Thoracic aorta (tissue), 2 donors: ENCODE measurements at regions not wholly inside any gene's neighbourhood (a gene's known extent, or its start where the extent isn't known, plus 50 kb on each side); places are given as distances from the start of the nearest gene placed in this dataset.

Experiments used
- ATAC-seq: fragments of 150-250 bp; one replicate; pipeline ENCODE4 v1.8.0; 2017; ENCODE audit warnings: low read depth; ENCODE audit not compliant: insufficient number of reproducible peaks, low FRiP score
- DNase-seq: peaks from one replicate; pipeline ENCODE4 v3.0.0-alpha.2; 2020; ENCODE audit warnings: low spot score
- H3K27ac ChIP-seq, 2 donors: fragments of 200-600 bp; sonication (generic); 1 replicate in 1 of 2; 2 replicates in 1 of 2; pipeline ENCODE4 v1.5.1; 2016; ENCODE audit warnings: mild to moderate bottlenecking in 2 of 2, moderate library complexity in 2 of 2
- H3K27me3 ChIP-seq: fragments of 200-600 bp; sonication (generic); replicated peaks from 2 replicates; pipeline ENCODE4 v1.6.0; 2016; ENCODE audit warnings: mild to moderate bottlenecking; ENCODE audit not compliant: insufficient read depth
- H3K36me3 ChIP-seq: fragments of 200-600 bp; sonication (generic); one replicate; pipeline ENCODE4 v1.5.1; 2016
- H3K4me1 ChIP-seq, 2 donors: fragments of 200-600 bp; sonication (generic); 1 replicate in 1 of 2; 2 replicates in 1 of 2; pipeline versions ENCODE4 v1.5.1 to v1.6.0; 2016; ENCODE audit warnings: low read depth in 2 of 2, mild to moderate bottlenecking in 1 of 2; ENCODE audit not compliant: control insufficient read depth in 1 of 2
- H3K4me3 ChIP-seq: fragments of 200-600 bp; sonication (generic); 2 replicates; pipeline ENCODE4 v1.5.1; 2016; ENCODE audit warnings: mild to moderate bottlenecking
- H3K9me3 ChIP-seq: fragments of 200-600 bp; sonication (generic); 2 replicates; pipeline ENCODE4 v1.5.1; 2016
- CTCF ChIP-seq: fragments of 200-600 bp; sonication (generic); IDR thresholded peaks from one replicate; pipeline ENCODE4 v1.5.1; 2019; ENCODE audit warnings: antibody characterized with exemption

GRCh38 chr6:22926790-22927354 is 357.5 kb downstream of the HDGFL1 start:
- DNase-seq, result no peak
- H3K9me3 ChIP-seq, result no peaks in the 10 kb centered on the region
- no peak overlapping the region for H3K4me3 ChIP-seq
- H3K36me3 ChIP-seq, result no peaks in the 10 kb centered on the region
- no peaks in the 10 kb centered on the region for H3K27me3 ChIP-seq
- no peak overlapping the region for H3K27ac ChIP-seq
- H3K4me1 ChIP-seq, result peaks cover 5 to 15% of the 10 kb centered on the region in 2 donors
- no peak for TF ChIP-seq CTCF
- ATAC-seq, result no peak

- Histone ChIP-seq H3K27me3 (no peaks in the 10 kb centered on the region), H3K4me1 (peaks cover 5 to 15% of the 10 kb centered on the region in 2 donors), H3K9me3 (no peaks in the 10 kb centered on the region), H3K4me3 (no peak overlapping the region), H3K36me3 (no peaks in the 10 kb centered on the region), H3K27ac (peak overlapping the region; percentile 17 to 62)
- DNase-seq (no peak), ATAC-seq (no peak)
- TF ChIP-seq CTCF, result no peak
Measured at GRCh38 chr6:22928775-22929174, 359.4 kb downstream of the HDGFL1 start.

GRCh38 chr6:22929311-22929985 is 360.1 kb downstream of the HDGFL1 start:
- Histone ChIP-seq H3K36me3 (no peaks in the 10 kb centered on the region), H3K27me3 (no peaks in the 10 kb centered on the region), H3K9me3 (no peaks in the 10 kb centered on the region), H3K4me3 (peak overlapping the region; percentile 31), H3K27ac (peak overlapping the region; percentile 17 to 62), H3K4me1 (peaks cover 5 to 15% of the 10 kb centered on the region in 2 donors)
- no peak for TF ChIP-seq CTCF
- DNase-seq (no peak), ATAC-seq (no peak)

GRCh38 chr6:22940581-22941290 is 371.4 kb downstream of the HDGFL1 start:
- ATAC-seq (no peak), DNase-seq (no peak)
- no peak overlapping the region for H3K4me3 ChIP-seq
- no peak for TF ChIP-seq CTCF
- no peak overlapping the region for H3K27ac ChIP-seq
- H3K9me3 ChIP-seq, result no peaks in the 10 kb centered on the region
- no peaks in the 10 kb centered on the region for H3K27me3 ChIP-seq
- no peaks in the 10 kb centered on the region for H3K36me3 ChIP-seq
- H3K4me1 ChIP-seq, result peaks cover 8 to 26% of the 10 kb centered on the region in 2 donors

- Histone ChIP-seq H3K4me3 (no peak overlapping the region), H3K27ac (no peak overlapping the region), H3K27me3 (no peaks in the 10 kb centered on the region), H3K9me3 (no peaks in the 10 kb centered on the region), H3K36me3 (no peaks in the 10 kb centered on the region), H3K4me1 (peaks cover 8 to 16% of the 10 kb centered on the region in 2 donors)
- ATAC-seq (no peak), DNase-seq (no peak)
- no peak for TF ChIP-seq CTCF
Measured at GRCh38 chr6:22942403-22942802, 373.0 kb downstream of the HDGFL1 start.
